ENCODE measurements at regions not wholly inside any gene's neighbourhood (a gene's known extent, or its start where the extent isn't known, plus 50 kb on each side); places are given as distances from the start of the nearest gene placed in this dataset.

DNA sequence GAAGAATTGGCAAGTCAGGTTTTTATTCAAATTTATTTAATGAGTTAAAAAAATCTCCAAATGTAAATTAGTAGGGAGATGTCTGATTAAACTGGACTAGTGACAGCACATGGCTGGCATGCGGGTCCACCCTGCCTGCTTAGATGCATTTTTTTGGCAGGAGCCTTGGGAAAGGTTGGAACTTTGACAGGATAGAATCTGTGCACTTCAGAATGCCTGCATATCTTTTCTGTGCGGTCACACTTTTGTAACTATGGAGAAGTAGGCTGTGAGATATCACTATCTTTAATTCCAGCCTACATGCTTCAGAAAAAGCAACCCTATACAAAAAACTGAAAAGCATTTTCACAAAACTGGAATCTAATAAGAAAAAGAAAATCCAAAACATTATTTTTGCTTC, 317.8 kb downstream of the MBD2 start:
- Histone ChIP-seq H3K4me3 (ENCODE audit: low read length) (no peak overlapping the region), H3K4me1 (ENCODE audit: low read length) (no peaks in the 10 kb centered on the region), H4K20me1 (ENCODE audit: insufficient read depth, low read depth, low read length) (no peaks in the 10 kb centered on the region), H3K9me2 (replicated peaks; ENCODE audit: insufficient read depth, low read length) (no peaks in the 10 kb centered on the region), H3K36me3 (ENCODE audit: insufficient read depth, low read length) (no peaks in the 10 kb centered on the region), H3K79me2 (ENCODE audit: low read length) (no peaks in the 10 kb centered on the region), H2AFZ (ENCODE audit: low read length) (no peak overlapping the region), H3K9ac (ENCODE audit: low read length) (no peak overlapping the region), H3K4me2 (ENCODE audit: low read depth, low read length, poor library complexity, severe bottlenecking) (no peak overlapping the region), H3K27ac (ENCODE audit: low read length) (no peak overlapping the region), H3K9me3 (ENCODE audit: low read length) (no peaks in the 10 kb centered on the region), H3K27me3 (ENCODE audit: low read length) (no peaks in the 10 kb centered on the region)
- no peak for DNase-seq

DNA sequence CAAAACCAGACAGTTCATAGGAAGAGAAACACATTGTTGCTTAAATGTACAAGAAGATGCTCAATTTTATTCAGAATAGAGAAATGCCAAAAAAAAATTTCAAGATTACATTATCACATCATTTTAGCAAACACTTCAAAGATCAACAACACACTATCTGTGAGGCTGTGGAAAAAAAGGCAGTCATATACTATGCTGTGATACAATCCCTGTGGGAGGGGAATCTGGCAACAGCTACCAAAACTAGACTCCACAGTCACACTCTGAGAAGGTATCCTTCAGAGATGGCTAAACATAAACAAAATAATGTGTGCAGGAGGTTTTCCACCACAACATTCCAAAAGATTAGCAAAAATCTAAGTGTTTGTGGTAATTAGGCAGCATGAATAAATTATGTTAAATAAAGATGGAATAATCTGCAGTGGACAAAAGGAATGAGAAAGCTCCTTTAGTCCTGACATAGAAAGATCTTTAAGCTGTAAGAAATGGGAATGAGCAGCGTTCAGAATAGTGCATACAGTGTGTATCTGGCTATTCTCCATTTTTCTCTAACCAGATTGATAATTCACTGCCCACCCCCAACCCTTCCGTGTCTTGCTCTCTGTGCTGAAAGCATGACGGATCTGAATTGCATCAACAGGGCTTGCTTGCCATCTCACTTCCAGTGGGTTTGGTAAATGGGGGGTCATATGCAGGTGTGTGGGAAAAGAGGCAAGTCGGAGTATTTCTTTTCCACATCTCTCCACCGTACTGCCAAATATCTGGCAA, 329.6 kb downstream of the MBD2 start:
- H3K4me3 ChIP-seq (ENCODE audit: low read length) = no peak overlapping the region
- no peak overlapping the region for H2AFZ ChIP-seq (ENCODE audit: low read length)
- H3K9me3 ChIP-seq (ENCODE audit: low read length) = no peaks in the 10 kb centered on the region
- H3K4me2 ChIP-seq (ENCODE audit: low read depth, low read length, poor library complexity, severe bottlenecking) = no peak overlapping the region
- no peak overlapping the region for H3K27ac ChIP-seq (ENCODE audit: low read length)
- H3K9ac ChIP-seq (ENCODE audit: low read length) = no peak overlapping the region
- no peaks in the 10 kb centered on the region for H3K9me2 ChIP-seq (replicated peaks; ENCODE audit: insufficient read depth, low read length)
- H3K36me3 ChIP-seq (ENCODE audit: insufficient read depth, low read length) = no peaks in the 10 kb centered on the region
- no peaks in the 10 kb centered on the region for H3K4me1 ChIP-seq (ENCODE audit: low read length)
- H3K27me3 ChIP-seq (ENCODE audit: low read length) = no peaks in the 10 kb centered on the region
- H4K20me1 ChIP-seq (ENCODE audit: insufficient read depth, low read depth, low read length) = no peaks in the 10 kb centered on the region
- DNase-seq = no peak
- H3K79me2 ChIP-seq (ENCODE audit: low read length) = no peaks in the 10 kb centered on the region

DNA sequence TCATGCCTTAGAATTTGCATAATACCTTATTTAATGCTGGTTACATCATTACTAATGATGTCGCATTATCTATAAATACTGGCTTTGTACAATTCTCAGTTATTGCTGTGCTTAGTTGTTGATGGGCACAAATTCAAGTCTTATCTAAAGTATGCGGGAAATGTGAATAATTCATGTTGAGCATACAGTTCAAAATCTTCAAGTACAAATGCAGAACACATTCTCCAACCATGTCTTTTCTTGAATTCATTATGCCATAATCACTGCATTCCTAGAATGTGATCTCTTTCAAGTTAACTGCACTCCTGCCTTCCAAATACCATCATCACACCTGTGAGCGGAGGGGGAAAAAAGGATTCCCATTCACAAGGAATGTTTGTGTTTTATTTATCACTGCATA, 337.0 kb downstream of the MBD2 start:
- H3K4me2 ChIP-seq (ENCODE audit: low read depth, low read length, poor library complexity, severe bottlenecking) = no peak overlapping the region
- no peak for DNase-seq
- no peaks in the 10 kb centered on the region for H3K79me2 ChIP-seq (ENCODE audit: low read length)
- H3K4me3 ChIP-seq (ENCODE audit: low read length) = no peak overlapping the region
- H3K27ac ChIP-seq (ENCODE audit: low read length) = no peak overlapping the region
- H3K9me2 ChIP-seq (replicated peaks; ENCODE audit: insufficient read depth, low read length) = no peaks in the 10 kb centered on the region
- no peaks in the 10 kb centered on the region for H3K9me3 ChIP-seq (ENCODE audit: low read length)
- H3K27me3 ChIP-seq (ENCODE audit: low read length) = no peaks in the 10 kb centered on the region
- H3K4me1 ChIP-seq (ENCODE audit: low read length) = no peaks in the 10 kb centered on the region
- no peaks in the 10 kb centered on the region for H3K36me3 ChIP-seq (ENCODE audit: insufficient read depth, low read length)
- no peak overlapping the region for H3K9ac ChIP-seq (ENCODE audit: low read length)
- H4K20me1 ChIP-seq (ENCODE audit: insufficient read depth, low read depth, low read length) = no peaks in the 10 kb centered on the region
- no peak overlapping the region for H2AFZ ChIP-seq (ENCODE audit: low read length)

DNA sequence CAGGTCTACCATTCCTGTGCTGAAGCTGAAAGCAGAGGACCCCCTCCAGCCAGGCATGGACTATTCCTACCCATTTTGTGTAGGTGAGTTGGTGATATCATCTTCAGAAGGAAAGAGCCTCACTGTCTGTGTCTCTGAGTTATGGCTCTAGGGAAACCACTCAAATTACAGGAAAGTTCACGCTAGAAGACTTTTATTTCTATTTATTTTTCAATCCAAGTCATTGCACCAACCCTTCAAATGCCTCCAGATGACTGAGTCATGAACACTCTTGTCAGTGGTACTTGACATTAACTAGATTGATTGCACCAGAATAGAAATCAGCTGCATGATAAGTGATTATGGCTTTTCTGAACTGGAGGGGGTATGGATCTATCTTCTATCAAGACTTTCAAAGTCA, 338.4 kb downstream of the MBD2 start:
- no peaks in the 10 kb centered on the region for H3K9me2 ChIP-seq (replicated peaks; ENCODE audit: insufficient read depth, low read length)
- H3K27ac ChIP-seq (ENCODE audit: low read length) = no peak overlapping the region
- no peak for DNase-seq
- H2AFZ ChIP-seq (ENCODE audit: low read length) = no peak overlapping the region
- no peaks in the 10 kb centered on the region for H3K4me1 ChIP-seq (ENCODE audit: low read length)
- no peaks in the 10 kb centered on the region for H3K27me3 ChIP-seq (ENCODE audit: low read length)
- H4K20me1 ChIP-seq (ENCODE audit: insufficient read depth, low read depth, low read length) = no peaks in the 10 kb centered on the region
- H3K4me2 ChIP-seq (ENCODE audit: low read depth, low read length, poor library complexity, severe bottlenecking) = no peak overlapping the region
- no peak overlapping the region for H3K9ac ChIP-seq (ENCODE audit: low read length)
- no peak overlapping the region for H3K4me3 ChIP-seq (ENCODE audit: low read length)
- no peaks in the 10 kb centered on the region for H3K79me2 ChIP-seq (ENCODE audit: low read length)
- H3K36me3 ChIP-seq (ENCODE audit: insufficient read depth, low read length) = no peaks in the 10 kb centered on the region
- no peaks in the 10 kb centered on the region for H3K9me3 ChIP-seq (ENCODE audit: low read length)

DNA sequence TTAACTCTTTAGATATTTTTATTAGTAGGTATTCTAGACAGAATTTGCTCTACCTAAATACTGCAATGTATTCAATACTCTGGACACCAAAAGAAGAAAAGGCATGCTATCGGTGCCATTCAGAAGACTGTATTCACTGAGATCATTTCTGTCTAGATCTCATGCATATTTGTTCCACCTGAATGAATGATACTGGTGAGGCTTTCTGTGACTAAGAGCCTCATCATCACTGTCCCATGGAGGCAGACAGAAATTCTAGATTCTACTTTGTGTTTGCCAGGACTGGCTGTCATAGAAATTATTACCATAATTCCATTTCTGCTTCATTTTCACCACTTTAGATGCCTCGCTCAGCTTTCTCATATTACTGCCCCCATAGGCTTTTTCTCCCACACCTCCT, 340.7 kb downstream of the MBD2 start:
- H3K9me3 ChIP-seq (ENCODE audit: low read length) = no peaks in the 10 kb centered on the region
- H3K9ac ChIP-seq (ENCODE audit: low read length) = no peak overlapping the region
- H2AFZ ChIP-seq (ENCODE audit: low read length) = no peak overlapping the region
- no peak for DNase-seq
- H3K36me3 ChIP-seq (ENCODE audit: insufficient read depth, low read length) = no peaks in the 10 kb centered on the region
- no peaks in the 10 kb centered on the region for H3K4me1 ChIP-seq (ENCODE audit: low read length)
- no peaks in the 10 kb centered on the region for H3K27me3 ChIP-seq (ENCODE audit: low read length)
- H3K27ac ChIP-seq (ENCODE audit: low read length) = no peak overlapping the region
- no peaks in the 10 kb centered on the region for H4K20me1 ChIP-seq (ENCODE audit: insufficient read depth, low read depth, low read length)
- H3K79me2 ChIP-seq (ENCODE audit: low read length) = no peaks in the 10 kb centered on the region
- H3K4me2 ChIP-seq (ENCODE audit: low read depth, low read length, poor library complexity, severe bottlenecking) = no peak overlapping the region
- no peaks in the 10 kb centered on the region for H3K9me2 ChIP-seq (replicated peaks; ENCODE audit: insufficient read depth, low read length)
- no peak overlapping the region for H3K4me3 ChIP-seq (ENCODE audit: low read length)

DNA sequence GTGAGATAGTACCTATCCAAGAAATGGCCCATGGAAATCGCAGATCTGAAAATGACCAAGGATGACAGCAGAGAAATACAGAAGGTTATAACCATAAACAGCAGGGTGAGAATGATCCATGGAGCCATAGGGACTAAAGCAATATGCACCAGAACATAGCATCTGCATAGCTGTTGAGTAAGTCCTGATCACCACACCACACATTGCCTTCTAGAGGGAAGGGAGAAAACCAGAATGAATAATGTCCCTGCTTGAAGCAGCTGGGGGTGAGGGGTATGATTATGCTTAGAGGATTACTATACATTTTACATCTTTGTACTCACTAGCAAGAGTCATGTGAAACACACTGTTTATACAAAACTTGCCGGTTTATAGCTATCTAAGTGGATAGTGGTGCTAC, 350.4 kb downstream of the MBD2 start:
- DNase-seq = no peak
- H4K20me1 ChIP-seq (ENCODE audit: insufficient read depth, low read depth, low read length) = no peaks in the 10 kb centered on the region
- H3K4me1 ChIP-seq (ENCODE audit: low read length) = no peaks in the 10 kb centered on the region

DNA sequence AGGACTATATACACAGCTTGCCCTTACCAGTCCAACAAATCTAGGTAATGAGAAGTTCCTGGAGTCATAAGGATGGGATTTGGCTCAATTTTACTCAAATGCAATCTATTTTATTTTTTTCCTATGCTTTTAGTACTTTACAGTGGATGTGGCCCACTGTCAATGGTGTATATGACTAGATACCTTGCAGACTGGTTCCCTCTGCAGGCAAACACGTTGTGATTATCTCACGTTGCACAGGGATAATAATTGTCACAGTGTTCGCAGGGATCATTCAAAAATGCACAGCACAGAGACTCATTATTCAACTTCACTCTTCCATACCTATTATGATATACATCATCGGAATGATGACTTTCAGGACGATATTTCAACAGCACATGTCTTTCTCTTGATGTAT, 359.7 kb downstream of the MBD2 start:
- no peak overlapping the region for H3K27ac ChIP-seq (ENCODE audit: low read length)
- DNase-seq = peak; percentile 48
- no peaks in the 10 kb centered on the region for H3K9me2 ChIP-seq (replicated peaks; ENCODE audit: insufficient read depth, low read length)
- no peaks in the 10 kb centered on the region for H3K9me3 ChIP-seq (ENCODE audit: low read length)
- H3K36me3 ChIP-seq (ENCODE audit: insufficient read depth, low read length) = no peaks in the 10 kb centered on the region
- no peaks in the 10 kb centered on the region for H3K27me3 ChIP-seq (ENCODE audit: low read length)
- H2AFZ ChIP-seq (ENCODE audit: low read length) = no peak overlapping the region
- H3K9ac ChIP-seq (ENCODE audit: low read length) = no peak overlapping the region
- H3K4me2 ChIP-seq (ENCODE audit: low read depth, low read length, poor library complexity, severe bottlenecking) = no peak overlapping the region
- H4K20me1 ChIP-seq (ENCODE audit: insufficient read depth, low read depth, low read length) = no peaks in the 10 kb centered on the region
- H3K4me3 ChIP-seq (ENCODE audit: low read length) = no peak overlapping the region
- H3K4me1 ChIP-seq (ENCODE audit: low read length) = no peaks in the 10 kb centered on the region
- H3K79me2 ChIP-seq (ENCODE audit: low read length) = no peaks in the 10 kb centered on the region

More for the DNA sequence above, 350.4 kb downstream of the MBD2 start:
- no peaks in the 10 kb centered on the region for H3K36me3 ChIP-seq (ENCODE audit: insufficient read depth, low read length)
- no peaks in the 10 kb centered on the region for H3K27me3 ChIP-seq (ENCODE audit: low read length)
- H3K4me3 ChIP-seq (ENCODE audit: low read length) = no peak overlapping the region
- H3K9me3 ChIP-seq (ENCODE audit: low read length) = no peaks in the 10 kb centered on the region
- H3K27ac ChIP-seq (ENCODE audit: low read length) = no peak overlapping the region
- H3K79me2 ChIP-seq (ENCODE audit: low read length) = no peaks in the 10 kb centered on the region
- H3K9me2 ChIP-seq (replicated peaks; ENCODE audit: insufficient read depth, low read length) = no peaks in the 10 kb centered on the region
- no peak overlapping the region for H3K9ac ChIP-seq (ENCODE audit: low read length)
- H3K4me2 ChIP-seq (ENCODE audit: low read depth, low read length, poor library complexity, severe bottlenecking) = no peak overlapping the region
- H2AFZ ChIP-seq (ENCODE audit: low read length) = no peak overlapping the region

DNA sequence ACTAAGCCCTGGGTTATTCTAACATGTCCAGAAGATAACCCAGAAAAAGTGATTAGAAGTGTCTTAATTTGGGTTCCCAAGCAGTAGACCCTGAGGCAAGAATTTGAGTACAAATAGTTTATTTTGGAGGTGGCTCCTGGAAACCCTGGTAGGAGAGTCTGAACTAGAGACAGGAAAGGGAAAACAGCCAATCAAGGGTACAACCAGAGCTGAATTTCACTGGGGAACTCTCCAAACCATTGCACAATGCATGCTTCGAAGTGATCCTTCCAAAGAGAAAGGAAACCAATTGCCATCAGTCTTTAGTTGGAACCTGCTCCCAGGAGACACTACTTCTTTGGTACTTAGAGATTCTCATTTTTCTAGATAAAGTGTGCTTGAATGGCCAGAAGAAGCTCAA, 361.5 kb downstream of the MBD2 start:
- Histone ChIP-seq H3K9me3 (ENCODE audit: low read length) (no peaks in the 10 kb centered on the region), H2AFZ (ENCODE audit: low read length) (no peak overlapping the region), H3K9me2 (replicated peaks; ENCODE audit: insufficient read depth, low read length) (no peaks in the 10 kb centered on the region), H4K20me1 (ENCODE audit: insufficient read depth, low read depth, low read length) (no peaks in the 10 kb centered on the region), H3K27me3 (ENCODE audit: low read length) (no peaks in the 10 kb centered on the region), H3K4me2 (ENCODE audit: low read depth, low read length, poor library complexity, severe bottlenecking) (no peak overlapping the region), H3K4me3 (ENCODE audit: low read length) (no peak overlapping the region), H3K4me1 (ENCODE audit: low read length) (no peaks in the 10 kb centered on the region), H3K9ac (ENCODE audit: low read length) (no peak overlapping the region), H3K27ac (ENCODE audit: low read length) (no peak overlapping the region), H3K36me3 (ENCODE audit: insufficient read depth, low read length) (no peaks in the 10 kb centered on the region), H3K79me2 (ENCODE audit: low read length) (no peaks in the 10 kb centered on the region)
- DNase-seq = no peak

Measured in Karpas-422 (cell line).